Activated CD4-positive, CD25-positive, alpha-beta regulatory T cell treated with anti-CD3 and anti-CD28 coated beads, Interleukin-2, amount 50 U/mL, for 24 hours (primary cell): ENCODE measurements at regions not wholly inside any gene's neighbourhood (a gene's known extent, or its start where the extent isn't known, plus 50 kb on each side); places are given as distances from the start of the nearest gene placed in this dataset.

Experiments used
- ATAC-seq, 2 donors: fragments of 150-1000 bp; cut with Tn5 transposase; one replicate each; pipeline ENCODE4 v1.10.0; 2021; ENCODE audit warnings: mild to moderate bottlenecking in 1 of 2, moderate library complexity in 1 of 2

- no peak for ATAC-seq
Measured at GRCh38 chr10:128537834-128538330, 411.7 kb upstream of the MKI67 start.

GRCh38 chr10:128538671-128539070 lies 412.4 kb upstream of the MKI67 start:
- ATAC-seq: no peak

DNA sequence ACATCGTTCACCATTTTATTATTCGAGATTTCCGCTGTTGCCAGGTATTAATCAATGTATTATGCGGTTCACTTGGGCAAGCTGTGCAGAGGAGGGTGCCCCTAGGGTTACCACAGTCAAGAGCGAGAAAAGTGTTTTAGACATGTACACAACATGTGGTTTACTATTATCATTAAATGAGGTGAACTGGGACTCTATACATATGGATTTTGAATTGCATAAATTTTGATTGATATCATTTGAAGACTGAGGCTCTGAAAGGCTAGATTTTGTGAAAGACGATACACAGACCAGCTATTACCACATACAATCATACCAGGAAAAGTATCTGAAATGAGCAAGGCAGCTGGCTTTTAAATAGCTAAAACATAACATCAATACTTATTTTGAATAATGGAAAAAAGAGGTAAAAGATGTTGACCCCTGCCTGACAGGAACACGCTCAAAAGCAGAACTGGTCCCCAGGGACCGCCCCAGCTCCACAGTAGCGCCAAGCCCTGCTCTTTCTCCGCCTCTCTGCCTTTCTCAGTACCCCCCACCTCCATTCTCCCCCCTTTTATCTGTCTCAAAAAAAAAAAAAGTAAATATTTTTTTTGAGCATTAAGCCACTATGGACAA lies 413.4 kb upstream of the MKI67 start:
- ATAC-seq: no peak

DNA sequence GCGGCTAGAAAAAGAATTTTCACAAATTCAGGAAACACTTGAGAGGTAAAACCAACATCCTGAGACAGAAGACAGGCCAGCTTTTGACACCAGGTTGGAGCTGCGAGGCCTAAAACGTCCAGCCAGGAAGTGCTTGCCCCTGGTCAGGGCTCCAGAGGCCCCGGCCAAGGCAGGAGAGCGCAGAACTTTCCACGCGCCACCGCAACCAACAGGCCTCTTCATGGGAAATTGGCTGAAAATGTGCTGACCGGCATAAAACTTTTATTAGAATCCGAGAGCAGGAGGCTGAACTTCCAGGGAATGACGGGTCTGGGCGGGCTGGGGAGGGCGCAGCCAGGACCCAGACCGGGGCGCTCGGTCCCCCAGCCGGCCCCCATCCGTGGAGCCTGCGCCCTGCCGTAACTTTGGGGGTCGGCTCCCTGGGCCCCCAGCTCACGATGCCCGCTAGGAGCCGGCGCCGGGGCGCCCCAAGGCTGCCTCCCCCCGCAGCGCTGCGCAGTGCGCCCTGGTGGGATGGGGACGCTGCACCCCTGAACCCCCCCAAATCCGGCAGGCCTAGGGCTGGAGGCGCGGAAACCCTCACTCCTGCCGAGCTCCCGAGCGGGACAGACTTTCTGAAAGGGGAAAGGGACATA lies 414.0 kb upstream of the MKI67 start:
- no peak for ATAC-seq

- no peak for ATAC-seq
Measured at GRCh38 chr10:128540781-128541761, 414.8 kb upstream of the MKI67 start.

GRCh38 chr10:128541926-128542475 lies 415.8 kb upstream of the MKI67 start:
- ATAC-seq: no peak

- ATAC-seq: no peak
Measured at GRCh38 chr10:128542659-128543058, 416.4 kb upstream of the MKI67 start.

DNA sequence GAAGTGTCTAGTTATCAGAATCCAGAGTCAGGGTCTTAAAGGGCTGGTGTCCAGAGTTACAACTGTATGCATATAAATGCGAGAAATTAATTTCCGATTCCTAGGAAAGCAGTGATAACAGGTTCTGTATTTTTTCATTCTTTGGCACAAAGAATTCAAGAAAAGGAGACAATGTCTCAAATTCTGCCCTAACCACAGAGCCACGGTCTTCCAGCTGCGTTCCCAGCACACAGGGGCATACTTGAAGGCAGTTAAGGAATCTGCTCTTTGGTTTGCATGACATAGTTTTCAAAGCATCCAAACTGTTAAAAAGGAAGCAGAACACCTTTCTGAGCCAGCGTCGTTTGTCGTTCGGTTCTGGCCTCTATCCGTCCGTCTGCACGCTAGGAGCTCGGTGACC lies 416.9 kb upstream of the MKI67 start:
- no peak for ATAC-seq

- no peak for ATAC-seq
Measured at GRCh38 chr10:128545216-128545615, 419.0 kb upstream of the MKI67 start.

- no peak for ATAC-seq
Measured at GRCh38 chr10:128546651-128547165, 420.5 kb upstream of the MKI67 start.

- ATAC-seq: no peak
Measured at GRCh38 chr10:128549101-128549608, 422.9 kb upstream of the MKI67 start.

DNA sequence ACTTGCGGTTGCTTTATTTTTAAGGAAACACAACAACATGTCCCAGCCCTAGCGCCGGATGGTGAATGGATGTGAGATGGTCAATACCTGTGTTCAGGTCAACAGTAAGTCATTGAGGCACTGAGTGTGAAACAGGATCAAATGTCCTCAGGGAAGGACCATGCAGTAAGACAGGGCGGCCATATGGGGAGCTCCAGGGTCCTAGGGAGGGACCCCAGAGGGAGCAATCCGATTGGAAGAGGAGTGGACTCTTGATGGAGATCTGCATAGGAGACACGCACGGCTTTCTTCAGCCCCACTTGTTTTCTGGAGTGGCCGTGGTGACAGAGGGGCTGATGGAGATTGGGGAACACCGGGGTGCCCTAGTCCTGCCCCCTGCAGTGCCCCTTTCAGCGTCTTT lies 423.8 kb upstream of the MKI67 start:
- ATAC-seq: no peak

- ATAC-seq: no peak
Measured at GRCh38 chr10:128551475-128551874, 425.3 kb upstream of the MKI67 start.

- no peak for ATAC-seq
Measured at GRCh38 chr10:128553755-128554154, 427.5 kb upstream of the MKI67 start.

GRCh38 chr10:128556182-128557110 lies 430.2 kb upstream of the MKI67 start:
- ATAC-seq: no peak

GRCh38 chr10:128557149-128557710 lies 431.0 kb upstream of the MKI67 start:
- no peak for ATAC-seq

GRCh38 chr10:128560406-128560805 lies 434.2 kb upstream of the MKI67 start:
- no peak for ATAC-seq

GRCh38 chr10:128560993-128561392 lies 434.8 kb upstream of the MKI67 start:
- no peak for ATAC-seq

- no peak for ATAC-seq
Measured at GRCh38 chr10:128563387-128563786, 437.2 kb upstream of the MKI67 start.

- ATAC-seq: no peak
Measured at GRCh38 chr10:128563904-128564303, 437.7 kb upstream of the MKI67 start.

DNA sequence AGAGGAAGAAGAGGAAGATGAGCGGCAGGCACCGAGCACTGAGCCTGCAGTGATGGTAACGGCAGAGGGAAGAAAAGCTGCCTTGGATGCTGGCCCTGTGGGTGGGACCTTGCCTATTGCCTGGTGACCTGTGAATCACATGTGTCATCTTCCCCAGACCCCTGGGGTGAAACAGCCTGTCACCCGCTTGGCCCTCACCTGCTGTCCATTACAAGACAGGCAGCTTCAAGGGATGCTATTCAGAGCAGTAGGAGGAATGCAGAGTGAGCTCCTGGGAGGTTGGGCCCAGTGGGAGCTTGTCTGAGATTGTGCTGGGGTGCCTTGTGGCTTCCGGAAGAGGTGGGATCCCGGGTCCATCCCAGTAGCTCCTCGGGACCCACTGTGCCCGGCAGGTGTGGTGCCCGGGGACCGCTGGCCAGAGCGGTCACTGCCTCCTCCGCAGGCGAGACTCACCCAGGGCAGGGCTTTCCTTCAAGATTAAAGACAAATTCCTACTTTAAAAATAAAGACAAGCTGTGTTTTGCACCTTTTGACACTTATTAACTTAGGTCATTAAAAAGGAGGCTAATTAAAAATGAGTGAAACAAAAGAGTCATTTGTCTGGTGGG lies 440.2 kb upstream of the MKI67 start:
- ATAC-seq: no peak
